Common myeloid progenitor, CD34-positive (primary cell): ENCODE measurements at regions not wholly inside any gene's neighbourhood (a gene's known extent, or its start where the extent isn't known, plus 50 kb on each side); places are given as distances from the start of the nearest gene placed in this dataset.

ENCODE experiments used
- CTCF ChIA-PET: fragments of 350-600 bp; sonication (Branson Sonifier 250); formaldehyde crosslinking; loops from one replicate; lab custom pipeline; 2021; ENCODE audit warnings: antibody characterized with exemption; lab: Charles Lee
- POLR2A ChIA-PET: fragments of 350-600 bp; sonication (Branson Sonifier 250); formaldehyde crosslinking; loops from one replicate; lab custom pipeline; 2021; ENCODE audit warnings: antibody characterized with exemption; lab: Charles Lee
- DNase-seq, 3 donors: peaks; one replicate each; pipeline versions ENCODE4 v3.0.0 to v3.0.0-alpha.2; 2013
- H3K27ac ChIP-seq, 2 experiments: 1 replicate in 1 of 2; 2 replicates in 1 of 2; pipeline ENCODE4 v1.7.0; 2013; ENCODE audit warnings: inconsistent platforms in 2 of 2, low read length in 2 of 2, mild to moderate bottlenecking in 2 of 2, low read depth in 1 of 2, moderate library complexity in 1 of 2; ENCODE audit not compliant: severe bottlenecking in 2 of 2, insufficient read depth in 1 of 2, poor library complexity in 1 of 2
- H3K27me3 ChIP-seq, 5 experiments: replicated peaks in 2 of 5; 1 replicate in 3 of 5; 2 replicates in 2 of 5; pipeline versions ENCODE4 v1.6.1 to v1.7.0; 2013; ENCODE audit warnings: low read length in 4 of 5, mild to moderate bottlenecking in 2 of 5, moderate library complexity in 2 of 5, inconsistent platforms in 1 of 5; ENCODE audit not compliant: insufficient read depth in 5 of 5, control insufficient read depth in 4 of 5
- H3K36me3 ChIP-seq, 4 experiments: 1 replicate in 2 of 4; 2 replicates in 2 of 4; pipeline versions ENCODE4 v1.6.1 to v1.7.0; 2013; ENCODE audit warnings: low read length in 3 of 4, control low read depth in 1 of 4, mild to moderate bottlenecking in 1 of 4; ENCODE audit not compliant: control insufficient read depth in 4 of 4, insufficient read depth in 4 of 4
- H3K4me1 ChIP-seq, 4 experiments: 1 replicate in 3 of 4; 2 replicates in 1 of 4; pipeline versions ENCODE4 v1.6.1 to v1.7.1; 2013; ENCODE audit warnings: low read length in 3 of 4, mild to moderate bottlenecking in 3 of 4, control low read depth in 1 of 4, inconsistent platforms in 1 of 4, moderate library complexity in 1 of 4; ENCODE audit not compliant: control insufficient read depth in 4 of 4, insufficient read depth in 4 of 4; ENCODE audit errors: control extremely low read depth in 1 of 4
- H3K4me3 ChIP-seq, 7 experiments: 1 replicate in 4 of 7; 2 replicates in 3 of 7; pipeline versions ENCODE4 v1.5.1 to v1.7.0; 2013; ENCODE audit warnings: mild to moderate bottlenecking in 7 of 7, low read length in 6 of 7, moderate library complexity in 6 of 7, inconsistent platforms in 2 of 7, low read depth in 2 of 7, control low read depth in 1 of 7; ENCODE audit not compliant: insufficient read depth in 4 of 7, control insufficient read depth in 1 of 7; ENCODE audit errors: extremely low read depth in 1 of 7
- H3K9me3 ChIP-seq, 5 experiments: 1 replicate in 4 of 5; 2 replicates in 1 of 5; pipeline versions ENCODE4 v1.6.1 to v1.7.1; 2013; ENCODE audit warnings: low read length in 4 of 5, mild to moderate bottlenecking in 2 of 5, inconsistent platforms in 1 of 5, low read depth in 1 of 5, moderate library complexity in 1 of 5; ENCODE audit not compliant: control insufficient read depth in 4 of 5, insufficient read depth in 2 of 5; ENCODE audit errors: control extremely low read depth in 1 of 5
- WGBS: methylation state at CpG from one replicate; pipeline ENCODE4 v1.1.5; 2013; ENCODE audit not compliant: insufficient coverage; 5-methylcytosine and 5-hydroxymethylcytosine counted together

DNA sequence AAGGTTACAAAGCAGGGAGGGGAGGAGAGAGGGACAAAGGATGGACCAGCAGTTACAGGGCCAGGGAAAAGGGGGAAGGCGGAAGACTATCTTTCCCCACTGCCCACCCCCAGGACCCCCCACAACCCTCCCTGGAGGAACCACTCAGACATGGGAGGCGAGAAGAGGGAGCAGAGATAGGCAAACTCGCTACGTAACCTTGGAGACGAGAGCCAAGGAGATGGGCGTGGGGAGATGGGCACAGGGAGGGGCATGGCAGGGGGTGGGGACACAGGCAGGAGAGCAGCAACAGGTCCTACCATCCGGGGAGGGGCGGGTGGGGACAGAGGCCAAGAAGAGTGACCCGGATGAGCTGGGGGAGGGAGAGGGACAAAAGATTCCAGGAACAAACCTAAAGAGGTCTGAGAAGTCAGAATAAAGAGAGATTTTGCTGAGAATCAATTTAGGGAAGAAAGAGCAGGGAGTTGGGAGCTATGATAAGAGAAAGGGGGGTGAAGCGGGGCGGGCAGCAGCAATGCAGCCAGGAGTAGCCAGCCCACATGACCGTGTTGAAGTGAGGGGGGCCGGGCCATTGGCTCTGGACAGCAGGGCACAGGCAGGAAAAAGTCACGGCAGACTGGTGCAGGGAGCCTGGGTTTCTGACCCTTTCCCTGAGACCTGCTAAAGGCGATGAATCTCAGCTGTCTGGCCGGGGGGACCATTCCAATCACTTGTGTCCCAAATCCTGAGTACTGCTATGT lies 128.4 kb downstream of the BUD13 start:
- WGBS, result 86% methylated on average over 11 of the region's 16 CpGs

DNA sequence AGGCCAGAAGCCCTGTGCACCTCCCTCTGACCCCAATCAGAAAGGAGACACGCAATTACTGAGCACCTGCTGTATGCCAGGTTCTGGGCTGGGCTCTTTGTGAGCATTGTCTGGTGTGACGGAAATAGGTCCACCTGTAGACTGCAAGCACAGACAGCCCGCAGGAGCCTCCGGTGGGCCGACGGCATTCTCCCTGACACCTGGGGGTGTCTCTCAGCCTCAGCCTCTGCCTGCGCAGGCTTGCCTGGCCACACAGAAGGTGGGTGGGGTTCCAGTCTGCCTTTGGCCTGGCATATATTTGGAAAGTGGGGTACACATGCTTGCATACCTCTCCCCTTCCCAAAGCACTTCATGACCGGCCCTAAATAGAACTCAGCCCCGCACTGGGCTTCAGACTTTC lies 129.3 kb downstream of the BUD13 start:
- ChIA-PET POLR2A (no interaction called here), CTCF (no interaction called here)
- peaks cover 0 to 1% (median 0%) of the 10 kb centered on the region in 5 experiments for H3K27me3 ChIP-seq
- H3K9me3 ChIP-seq, result peaks cover 0 to 2% (median 0%) of the 10 kb centered on the region in 5 experiments
- DNase-seq, result no peak
- no peaks in the 10 kb centered on the region for H3K36me3 ChIP-seq
- H3K27ac ChIP-seq, result no peak overlapping the region
- H3K4me3 ChIP-seq, result no peak overlapping the region
- WGBS, result 98% methylated on average over 8 of the region's 9 CpGs
- peaks cover 0 to 8% (median 1%) of the 10 kb centered on the region in 4 experiments for H3K4me1 ChIP-seq

More for the DNA sequence above, 128.4 kb downstream of the BUD13 start:
- Histone ChIP-seq H3K27ac (no peak overlapping the region), H3K4me1 (peaks cover 0 to 11% (median 3%) of the 10 kb centered on the region in 4 experiments), H3K9me3 (peaks cover 0 to 2% (median 0%) of the 10 kb centered on the region in 5 experiments), H3K27me3 (no peaks in the 10 kb centered on the region), H3K36me3 (no peaks in the 10 kb centered on the region), H3K4me3 (no peak overlapping the region)
- POLR2A ChIA-PET, result no interaction called here
- CTCF ChIA-PET, result no interaction called here
- DNase-seq, result no peak

DNA sequence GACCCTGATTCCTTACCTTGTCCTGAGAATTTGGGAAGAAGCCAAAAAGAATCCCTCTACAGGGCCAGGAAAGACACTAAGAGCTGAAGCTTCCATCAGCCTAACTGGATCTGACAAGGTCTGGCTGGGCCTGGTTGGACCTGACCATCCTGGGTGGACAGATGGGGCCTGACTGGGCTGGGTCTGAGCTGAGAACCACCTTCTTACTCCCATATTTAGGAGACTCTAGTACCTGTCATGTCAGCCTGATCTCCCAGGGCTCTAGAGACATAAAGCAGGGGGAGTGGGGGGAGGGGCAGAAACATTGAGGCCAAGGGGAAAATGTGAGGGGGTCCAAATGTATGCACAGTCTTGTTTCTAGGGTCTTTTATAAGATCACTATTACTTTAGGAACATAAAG lies 129.9 kb downstream of the BUD13 start:
- Histone ChIP-seq H3K27me3 (peaks cover 0 to 5% (median 0%) of the 10 kb centered on the region in 5 experiments), H3K9me3 (peaks cover 0 to 2% (median 0%) of the 10 kb centered on the region in 5 experiments), H3K4me3 (no peak overlapping the region), H3K36me3 (no peaks in the 10 kb centered on the region), H3K27ac (no peak overlapping the region), H3K4me1 (peaks cover 0 to 1% (median 0%) of the 10 kb centered on the region in 4 experiments)
- ChIA-PET CTCF (interaction anchor here (2.4 to 2.9 kb wide), 2 partner anchors 127 to 129 kb away, joined by 8 to 14 read pairs; no protein-coding TSS in a partner anchor), POLR2A (no interaction called here)
- DNase-seq, result no peak

DNA sequence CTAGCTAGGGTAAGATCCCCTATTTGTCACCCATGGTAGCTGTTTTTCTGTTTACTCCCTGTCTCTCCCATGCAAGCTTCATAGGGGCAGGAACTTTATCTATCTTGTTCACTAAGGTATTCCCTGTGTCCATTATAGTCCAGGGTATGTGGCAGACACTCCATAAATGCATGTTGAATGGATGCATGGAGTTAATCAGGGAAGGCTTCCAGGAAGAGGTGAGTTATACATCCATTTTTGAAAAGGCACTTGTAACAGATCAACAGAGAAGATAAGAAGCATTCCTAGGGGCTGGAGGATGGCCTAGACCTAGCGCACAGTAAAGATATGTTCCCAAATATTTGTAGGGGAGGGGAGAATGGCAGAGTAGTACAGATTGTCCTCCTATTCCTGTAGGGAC lies 130.3 kb downstream of the BUD13 start:
- Histone ChIP-seq H3K27ac (no peak overlapping the region), H3K4me1 (no peaks in the 10 kb centered on the region), H3K4me3 (no peak overlapping the region), H3K9me3 (peaks cover 0 to 2% (median 0%) of the 10 kb centered on the region in 5 experiments), H3K36me3 (no peaks in the 10 kb centered on the region), H3K27me3 (peaks cover 0 to 5% (median 0%) of the 10 kb centered on the region in 5 experiments)
- DNase-seq, result no peak
- CTCF ChIA-PET, result interaction anchor here (1.2 to 2.9 kb wide), 7 partner anchors 25 to 418 kb away, joined by 3 to 14 read pairs (median 6); no protein-coding TSS in a partner anchor
- POLR2A ChIA-PET, result no interaction called here
- no CpG with 5 or more reads among the region's 1 CpG for WGBS

DNA sequence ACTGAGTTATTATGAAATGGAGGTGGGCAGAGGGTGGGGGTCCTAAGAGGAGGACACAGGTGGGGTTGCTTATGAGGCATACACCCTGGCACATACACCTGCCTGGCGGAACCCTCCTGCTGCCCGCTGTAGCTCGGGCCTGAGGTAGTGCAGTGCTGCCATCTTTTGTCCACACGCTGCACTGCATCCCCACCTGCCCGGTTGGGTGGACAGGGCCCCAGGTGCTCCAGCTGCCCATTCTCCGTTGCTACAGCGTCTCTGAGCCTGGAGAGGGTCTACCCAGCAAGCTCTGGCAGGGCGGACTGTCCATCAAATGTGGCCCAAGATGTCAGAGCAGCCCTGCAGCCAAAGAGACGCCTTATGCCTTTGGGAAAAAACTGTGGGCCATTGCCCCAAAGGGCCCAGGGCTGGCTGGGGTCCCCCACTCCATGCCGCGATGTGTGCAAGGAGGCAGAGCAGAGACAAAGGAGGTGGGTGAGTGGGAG lies 131.2 kb downstream of the BUD13 start:
- Histone ChIP-seq H3K9me3 (peaks cover 0 to 2% (median 0%) of the 10 kb centered on the region in 5 experiments), H3K4me3 (no peak overlapping the region), H3K27me3 (peaks cover 0 to 5% (median 0%) of the 10 kb centered on the region in 5 experiments), H3K4me1 (no peaks in the 10 kb centered on the region), H3K36me3 (no peaks in the 10 kb centered on the region), H3K27ac (no peak overlapping the region)
- DNase-seq, result peak; percentile 14 to 37 (median 34)
- 36% methylated on average over 11 of the region's 11 CpGs for WGBS
- ChIA-PET CTCF (interaction anchor here (0.6 to 2.9 kb wide), 16 partner anchors 10 to 417 kb away, joined by 3 to 14 read pairs (median 4); no protein-coding TSS in a partner anchor), POLR2A (no interaction called here)

DNA sequence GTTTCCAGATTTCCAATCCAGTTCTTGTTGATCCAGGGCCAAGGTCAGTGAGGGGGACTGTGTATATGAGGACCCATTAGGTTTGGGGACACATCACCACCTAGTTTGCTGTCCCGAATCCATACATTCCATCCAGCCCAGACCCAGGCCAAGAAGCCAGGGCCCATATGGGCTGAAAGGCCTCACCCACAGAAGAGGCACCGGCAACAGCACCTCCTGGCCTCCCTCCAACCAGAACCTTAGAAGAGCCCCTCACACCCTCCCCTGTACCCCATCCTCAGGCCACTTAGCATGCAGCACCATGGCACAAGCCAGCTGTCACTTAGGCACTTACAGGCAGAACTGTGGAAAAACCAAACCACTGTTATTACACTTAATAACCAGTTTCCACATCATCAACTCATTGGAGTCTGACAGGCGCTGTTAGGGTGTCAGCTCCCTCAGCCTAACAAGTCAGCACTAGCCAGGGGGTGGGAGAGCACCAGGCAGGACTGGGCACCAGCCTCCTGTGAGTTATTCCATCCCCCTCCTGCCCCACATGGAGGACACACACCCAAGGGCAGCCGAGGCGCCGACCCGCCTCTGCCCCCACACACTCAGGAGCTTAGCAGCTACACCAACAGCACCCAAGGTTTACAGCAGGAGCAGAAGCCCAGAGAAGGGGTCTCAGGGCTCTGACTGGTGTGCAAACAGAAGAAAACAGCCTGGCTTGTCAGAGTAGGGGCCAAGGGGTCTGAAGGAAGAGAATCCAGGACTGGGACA lies 132.0 kb downstream of the BUD13 start:
- no peak overlapping the region for H3K4me3 ChIP-seq
- no peaks in the 10 kb centered on the region for H3K4me1 ChIP-seq
- H3K36me3 ChIP-seq, result no peaks in the 10 kb centered on the region
- ChIA-PET POLR2A (no interaction called here), CTCF (interaction anchor here (0.7 to 2.9 kb wide), 13 partner anchors 13 to 416 kb away, joined by 3 to 14 read pairs (median 4); no protein-coding TSS in a partner anchor)
- peaks cover 0 to 5% (median 0%) of the 10 kb centered on the region in 5 experiments for H3K27me3 ChIP-seq
- H3K27ac ChIP-seq, result no peak overlapping the region
- H3K9me3 ChIP-seq, result no peaks in the 10 kb centered on the region
- no peak for DNase-seq
- 97% methylated on average over 5 of the region's 7 CpGs for WGBS
